Sigmoid colon (tissue), 6 donors: ENCODE measurements at regions not wholly inside any gene's neighbourhood (a gene's known extent, or its start where the extent isn't known, plus 50 kb on each side); places are given as distances from the start of the nearest gene placed in this dataset.
A peak's percentile ranks its signal among the peaks of the same experiment; 100 is the strongest.

Source experiments
- DNase-seq: peaks from one replicate; pipeline ENCODE4 v3.0.0-alpha.2; 2019
- H3K27ac ChIP-seq, 4 donors: fragments of 200-600 bp; sonication (generic); one replicate each; pipeline ENCODE4 v1.5.1; 2016 to 2019; ENCODE audit warnings: mild to moderate bottlenecking in 1 of 4
- H3K27me3 ChIP-seq, 3 donors: fragments of 200-600 bp; sonication (generic); one replicate each; pipeline ENCODE4 v1.5.1; 2019; ENCODE audit warnings: mild to moderate bottlenecking in 1 of 3
- H3K36me3 ChIP-seq, 4 donors: fragments of 200-600 bp; sonication (generic); one replicate each; pipeline ENCODE4 v1.5.1; 2016 to 2019
- H3K4me1 ChIP-seq, 4 donors: fragments of 200-600 bp; sonication (generic); one replicate each; pipeline ENCODE4 v1.5.1; 2017 to 2019
- H3K4me3 ChIP-seq, 4 donors: fragments of 200-600 bp; sonication (generic); one replicate each; pipeline ENCODE4 v1.5.1; 2017 to 2019; ENCODE audit warnings: mild to moderate bottlenecking in 2 of 4, moderate library complexity in 1 of 4
- H3K9me3 ChIP-seq, 4 donors: fragments of 200-600 bp in 3 of 4; sonication (generic) in 3 of 4; one replicate each; pipeline versions ENCODE4 v1.5.1 to v1.6.1; 2013 to 2019
- CTCF ChIP-seq, 4 experiments: fragments of 450-650 bp in 3 of 4; fragments of 200-600 bp in 1 of 4; IDR thresholded peaks; one replicate each; pipeline ENCODE4 v1.5.1; 2016 to 2019; ENCODE audit warnings: antibody characterized with exemption in 4 of 4, mild to moderate bottlenecking in 3 of 4, moderate library complexity in 2 of 4
- EP300 ChIP-seq, 4 donors: sonication (generic); formaldehyde crosslinking; IDR thresholded peaks; one replicate each; pipeline ENCODE4 v1.6.1; 2017; ENCODE audit warnings: antibody characterized with exemption in 4 of 4
- POLR2A ChIP-seq, 2 donors: fragments of 450-650 bp; IDR thresholded peaks; one replicate each; pipeline ENCODE4 v1.6.1; 2016; ENCODE audit warnings: antibody characterized with exemption in 2 of 2, mild to moderate bottlenecking in 2 of 2, moderate library complexity in 2 of 2
- POLR2AphosphoS5 ChIP-seq, 4 donors: sonication (generic); formaldehyde crosslinking; IDR thresholded peaks; one replicate each; pipeline ENCODE4 v1.6.1; 2017; ENCODE audit warnings: antibody characterized with exemption in 4 of 4
- WGBS, 2 donors: extraction: QIAGEN DNeasy Blood & Tissue Kit; methylation state at CpG; one replicate each; pipeline ENCODE4 v1.1.7; 2013; 5-methylcytosine and 5-hydroxymethylcytosine counted together
- intact Hi-C: fragments of 100-400 bp; cut with DNase I; formaldehyde crosslinking; loops from one replicate; pipeline ENCODE4 v1.15.1; 2023
- donor health status: healthy with polysubstance abuse.
- donor health status: healthy.

GRCh38 chr3:16801223-16801622 lies 83.5 kb upstream of the PLCL2 start:
- no peaks in the 10 kb centered on the region for H3K4me1 ChIP-seq
- H3K9me3 ChIP-seq: peaks cover 0 to 2% (median 0%) of the 10 kb centered on the region in 4 donors
- TF ChIP-seq POLR2A (IDR thresholded peaks at IDR 0.05): no peak
- no peak for TF ChIP-seq EP300 (IDR thresholded peaks at IDR 0.05)
- no peak for TF ChIP-seq POLR2AphosphoS5 (IDR thresholded peaks at IDR 0.05)
- no peak for TF ChIP-seq CTCF (IDR thresholded peaks at IDR 0.05)
- DNase-seq: no peak
- no peaks in the 10 kb centered on the region for H3K27me3 ChIP-seq
- H3K27ac ChIP-seq: peak overlapping the region in 2 of 4 donors; percentile 12 to 40
- 5 to 12% methylated on average over 1 of the region's 1 CpG for WGBS, 2 donors
- intact Hi-C loops: no loop called here
- no peaks in the 10 kb centered on the region for H3K36me3 ChIP-seq
- no peak overlapping the region for H3K4me3 ChIP-seq

GRCh38 chr3:16801698-16802097 lies 83.1 kb upstream of the PLCL2 start:
- peak overlapping the region in 2 of 4 donors; percentile 12 to 40 for H3K27ac ChIP-seq
- H3K4me1 ChIP-seq: no peaks in the 10 kb centered on the region
- intact Hi-C loops: no loop called here
- H3K27me3 ChIP-seq: no peaks in the 10 kb centered on the region
- peak in 1 of 4 donors; percentile 18 for TF ChIP-seq POLR2AphosphoS5 (IDR thresholded peaks at IDR 0.05)
- TF ChIP-seq CTCF (IDR thresholded peaks at IDR 0.05): no peak
- no peak for TF ChIP-seq EP300 (IDR thresholded peaks at IDR 0.05)
- no peaks in the 10 kb centered on the region for H3K36me3 ChIP-seq
- 42 to 66% methylated on average over 5 of the region's 5 CpGs for WGBS, 2 donors
- no peak for DNase-seq
- peaks cover 0 to 2% (median 0%) of the 10 kb centered on the region in 4 donors for H3K9me3 ChIP-seq
- H3K4me3 ChIP-seq: no peak overlapping the region

DNA sequence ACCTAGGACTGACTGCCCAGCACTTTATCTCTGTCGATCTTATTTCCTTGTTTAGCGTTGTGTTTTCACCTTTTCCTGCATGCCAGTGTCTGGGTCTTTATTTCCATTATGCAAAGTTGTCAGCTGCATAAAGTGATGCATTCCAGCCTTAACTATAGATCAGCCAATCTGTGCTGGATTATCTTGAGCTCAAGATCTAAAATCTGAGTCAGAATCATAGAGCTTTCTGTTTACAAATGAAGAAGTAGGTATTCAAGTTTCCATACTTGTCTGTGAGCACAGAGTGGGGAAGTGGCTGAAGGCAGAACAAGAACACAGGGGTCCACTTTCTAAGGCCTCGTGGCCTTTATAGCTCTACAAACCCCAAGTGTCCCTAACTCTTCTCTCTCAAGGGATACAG lies 82.4 kb upstream of the PLCL2 start:
- peak overlapping the region in 2 of 4 donors; percentile 0 to 40 for H3K27ac ChIP-seq
- no peak for TF ChIP-seq POLR2A (IDR thresholded peaks at IDR 0.05)
- no peak for TF ChIP-seq POLR2AphosphoS5 (IDR thresholded peaks at IDR 0.05)
- TF ChIP-seq EP300 (IDR thresholded peaks at IDR 0.05): no peak
- TF ChIP-seq CTCF (IDR thresholded peaks at IDR 0.05): no peak
- WGBS, 2 donors: 54 to 64% methylated on average over 3 of the region's 3 CpGs
- intact Hi-C loops: no loop called here
- H3K27me3 ChIP-seq: no peaks in the 10 kb centered on the region
- no peaks in the 10 kb centered on the region for H3K4me1 ChIP-seq
- no peak overlapping the region for H3K4me3 ChIP-seq
- no peaks in the 10 kb centered on the region for H3K36me3 ChIP-seq
- H3K9me3 ChIP-seq: peaks cover 0 to 2% (median 0%) of the 10 kb centered on the region in 4 donors
- no peak for DNase-seq

- 94 to 97% methylated on average over 4 of the region's 4 CpGs for WGBS, 2 donors
- DNase-seq: no peak
- peaks cover 0 to 2% (median 0%) of the 10 kb centered on the region in 4 donors for H3K9me3 ChIP-seq
- no peak for TF ChIP-seq CTCF (IDR thresholded peaks at IDR 0.05)
- no peak for TF ChIP-seq EP300 (IDR thresholded peaks at IDR 0.05)
- TF ChIP-seq POLR2AphosphoS5 (IDR thresholded peaks at IDR 0.05): no peak
- TF ChIP-seq POLR2A (IDR thresholded peaks at IDR 0.05): no peak
- no peaks in the 10 kb centered on the region for H3K4me1 ChIP-seq
- H3K27ac ChIP-seq: peak overlapping the region in 1 of 4 donors; percentile 0
- intact Hi-C loops: no loop called here
- H3K27me3 ChIP-seq: no peaks in the 10 kb centered on the region
- H3K4me3 ChIP-seq: no peak overlapping the region
- H3K36me3 ChIP-seq: no peaks in the 10 kb centered on the region
Measured at GRCh38 chr3:16803019-16803418, 81.7 kb upstream of the PLCL2 start.

GRCh38 chr3:16807391-16807790 lies 77.4 kb upstream of the PLCL2 start:
- TF ChIP-seq POLR2AphosphoS5 (IDR thresholded peaks at IDR 0.05): no peak
- no peak for TF ChIP-seq CTCF (IDR thresholded peaks at IDR 0.05)
- TF ChIP-seq POLR2A (IDR thresholded peaks at IDR 0.05): no peak
- no peak for TF ChIP-seq EP300 (IDR thresholded peaks at IDR 0.05)
- intact Hi-C loops: no loop called here
- 77 to 81% methylated on average over 6 of the region's 6 CpGs for WGBS, 2 donors
- no peaks in the 10 kb centered on the region for H3K36me3 ChIP-seq
- DNase-seq: no peak
- H3K27me3 ChIP-seq: no peaks in the 10 kb centered on the region
- no peaks in the 10 kb centered on the region for H3K4me1 ChIP-seq
- no peak overlapping the region for H3K27ac ChIP-seq
- H3K4me3 ChIP-seq: no peak overlapping the region
- H3K9me3 ChIP-seq: no peaks in the 10 kb centered on the region
